Astrocyte of the hippocampus (primary cell): ENCODE measurements at regions not wholly inside any gene's neighbourhood (a gene's known extent, or its start where the extent isn't known, plus 50 kb on each side); places are given as distances from the start of the nearest gene placed in this dataset.

Source experiments
- DNase-seq: peaks from one replicate; pipeline ENCODE4 v3.0.0; 2011; ENCODE audit warnings: low read depth, low spot score

- no peak for DNase-seq
Observed at GRCh38 chr11:92789761-92790160, 179.7 kb upstream of the MTNR1B start.

DNA sequence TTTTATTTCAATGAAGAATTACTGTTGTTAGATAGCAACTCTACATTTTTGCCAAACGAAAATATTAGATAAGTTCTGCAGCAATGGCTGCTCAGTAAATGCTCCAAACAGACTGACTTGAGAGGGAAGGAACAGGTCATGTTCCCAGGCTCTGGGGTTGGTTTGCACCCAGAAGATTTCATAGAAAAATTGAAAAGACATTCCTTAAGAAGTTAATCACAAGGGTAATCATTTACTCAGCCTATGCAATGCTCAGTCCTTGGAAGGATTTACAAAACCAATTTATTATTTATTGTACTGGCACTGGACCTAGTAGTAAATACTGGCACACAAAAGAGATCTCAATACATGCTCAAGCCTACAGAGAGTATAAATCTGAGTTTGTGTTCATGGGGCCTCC lies 179.1 kb upstream of the MTNR1B start:
- DNase-seq: no peak

DNA sequence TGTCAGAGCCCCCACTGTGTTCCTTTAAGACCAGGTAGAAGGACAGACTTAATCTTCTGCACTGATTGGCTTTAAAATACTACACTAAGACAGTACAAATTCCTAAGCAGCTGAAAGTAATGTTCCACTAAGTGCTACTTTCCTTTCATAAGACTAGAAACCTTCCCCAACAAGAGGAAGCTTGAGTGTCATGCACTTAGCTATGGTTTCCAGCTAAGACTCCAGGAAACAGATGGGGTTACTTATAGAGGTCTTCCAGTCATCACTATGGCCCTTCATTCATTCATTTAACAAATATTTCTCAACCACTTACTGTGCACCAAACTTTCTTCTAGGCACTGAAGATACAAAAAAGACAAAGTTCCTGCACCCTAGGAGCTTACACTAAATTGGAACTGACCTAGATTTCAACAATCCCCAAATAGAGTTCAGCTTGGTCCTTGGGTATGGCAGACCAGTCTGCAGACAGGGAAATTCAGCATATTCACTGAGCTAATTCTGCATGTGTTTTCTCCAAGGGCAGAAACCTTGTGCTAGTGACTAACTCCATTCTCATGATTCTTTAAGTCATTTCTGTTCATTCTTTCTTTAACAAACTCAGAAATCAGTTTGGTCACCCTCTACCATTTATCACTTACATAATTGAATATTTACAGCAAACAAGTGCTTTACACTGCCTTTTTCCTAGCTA lies 178.4 kb upstream of the MTNR1B start:
- DNase-seq: no peak

GRCh38 chr11:92791886-92792285 lies 177.6 kb upstream of the MTNR1B start:
- no peak for DNase-seq

DNA sequence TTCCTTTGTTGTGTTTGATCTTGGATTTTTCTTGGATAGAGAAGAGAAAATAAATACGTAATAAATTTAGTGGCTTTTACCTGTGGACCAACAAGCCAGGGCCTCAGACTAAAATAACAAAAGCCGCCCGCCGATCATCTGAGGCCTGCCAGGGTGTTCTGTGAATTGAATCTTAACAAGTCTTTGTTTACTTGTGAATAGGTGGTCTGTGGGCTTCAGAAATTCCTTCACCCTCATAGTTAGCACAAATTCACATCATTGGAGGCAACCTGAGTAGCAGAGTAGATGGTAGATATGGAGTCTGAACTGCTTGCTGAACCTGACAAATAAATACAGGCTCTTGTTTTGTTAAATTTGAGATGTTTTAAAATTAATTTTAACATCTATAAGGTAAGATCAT lies 176.3 kb upstream of the MTNR1B start:
- DNase-seq: no peak

GRCh38 chr11:92794783-92795182 lies 174.7 kb upstream of the MTNR1B start:
- DNase-seq: no peak

DNA sequence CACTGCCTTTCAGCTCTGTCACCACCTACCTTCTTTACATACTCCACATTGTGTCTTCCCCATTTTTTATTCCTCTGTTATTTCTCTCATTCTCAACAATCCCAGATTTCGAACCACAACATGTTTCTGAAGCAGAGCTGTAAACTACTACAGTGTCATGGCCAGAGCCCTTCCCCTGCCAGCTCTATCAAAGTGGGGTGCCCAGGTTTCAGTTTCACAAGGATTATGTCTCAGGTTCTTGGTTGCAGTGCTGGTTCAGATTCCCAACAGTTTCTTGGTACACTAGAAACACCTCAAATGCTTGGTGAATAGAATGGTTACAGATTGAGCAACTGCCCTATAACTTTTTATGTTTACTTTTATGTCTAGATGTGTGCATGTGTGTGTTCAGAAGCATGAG lies 172.7 kb upstream of the MTNR1B start:
- no peak for DNase-seq

DNA sequence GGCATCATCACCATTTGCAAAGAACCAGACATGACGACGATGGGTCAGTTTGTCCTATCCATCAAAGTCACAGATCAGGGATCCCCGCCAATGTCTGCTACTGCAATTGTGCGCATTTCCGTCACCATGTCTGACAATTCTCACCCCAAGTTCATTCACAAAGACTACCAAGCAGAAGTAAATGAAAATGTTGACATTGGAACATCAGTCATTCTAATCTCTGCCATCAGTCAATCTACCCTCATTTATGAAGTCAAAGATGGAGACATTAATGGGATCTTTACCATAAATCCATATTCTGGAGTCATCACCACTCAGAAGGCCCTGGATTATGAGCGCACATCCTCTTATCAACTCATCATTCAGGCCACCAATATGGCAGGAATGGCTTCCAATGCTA lies 171.6 kb upstream of the MTNR1B start:
- no peak for DNase-seq

DNA sequence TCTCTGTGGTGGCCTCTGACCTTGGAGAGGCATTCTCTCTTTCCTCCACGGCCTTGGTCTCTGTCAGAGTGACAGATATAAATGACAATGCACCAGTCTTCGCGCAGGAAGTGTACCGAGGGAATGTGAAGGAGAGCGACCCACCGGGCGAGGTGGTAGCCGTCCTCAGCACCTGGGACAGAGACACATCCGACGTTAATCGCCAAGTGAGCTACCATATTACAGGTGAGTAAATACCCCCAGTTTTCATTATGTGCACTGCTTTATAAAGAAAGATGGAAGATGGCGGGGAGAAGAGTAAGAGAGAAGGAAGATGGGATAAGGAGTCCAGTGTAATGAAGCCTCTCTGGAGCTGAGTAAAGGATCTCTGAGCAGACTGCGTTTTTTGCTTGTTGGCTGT lies 167.8 kb upstream of the MTNR1B start:
- no peak for DNase-seq

DNA sequence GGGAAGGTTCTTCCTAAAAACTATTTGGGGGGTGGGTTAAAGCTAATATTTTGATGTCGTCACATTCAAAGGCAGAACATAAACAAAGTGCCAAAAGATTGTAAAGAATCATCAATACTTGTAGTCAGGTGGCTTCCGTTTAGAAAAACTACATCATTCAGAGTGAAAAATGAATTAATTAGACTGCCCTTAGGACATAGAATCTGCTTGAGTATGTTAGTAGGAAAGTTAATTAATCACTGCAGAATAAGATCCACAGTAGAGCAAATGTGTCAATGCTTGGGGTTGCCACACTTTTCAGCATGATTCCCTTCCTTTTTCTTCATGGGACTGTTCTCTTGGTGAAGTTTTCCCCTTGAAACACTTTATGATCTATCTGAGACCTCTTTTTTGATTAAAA lies 166.8 kb upstream of the MTNR1B start:
- no peak for DNase-seq

GRCh38 chr11:92803391-92803790 lies 166.1 kb upstream of the MTNR1B start:
- no peak for DNase-seq

DNA sequence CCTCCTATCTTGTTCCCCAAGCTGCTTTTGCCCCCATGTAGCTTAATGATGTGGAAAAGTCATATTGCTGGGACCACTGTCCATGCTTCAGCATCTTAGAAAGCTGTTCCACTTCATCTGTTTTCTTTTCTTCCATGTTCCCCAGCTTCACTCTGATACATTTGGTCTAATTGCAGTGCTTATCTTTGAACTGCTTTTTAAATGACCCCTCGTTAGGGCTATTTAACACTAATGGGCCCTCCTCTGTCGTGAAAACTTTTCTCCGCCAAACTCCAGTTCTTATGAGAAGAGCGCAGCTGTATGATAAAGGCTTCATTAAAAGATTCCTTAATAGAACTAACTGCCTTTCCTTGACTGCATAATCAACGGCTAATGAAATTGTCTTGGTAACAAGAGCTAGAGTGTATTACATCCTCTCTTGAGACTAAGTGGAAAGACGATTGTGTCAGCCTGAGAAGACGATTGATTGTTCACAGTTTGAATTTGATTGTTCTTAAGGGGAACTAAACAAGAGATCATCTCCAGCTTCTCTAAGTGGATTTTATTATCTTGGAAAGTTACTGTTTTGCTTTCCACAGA lies 165.0 kb upstream of the MTNR1B start:
- no peak for DNase-seq

DNA sequence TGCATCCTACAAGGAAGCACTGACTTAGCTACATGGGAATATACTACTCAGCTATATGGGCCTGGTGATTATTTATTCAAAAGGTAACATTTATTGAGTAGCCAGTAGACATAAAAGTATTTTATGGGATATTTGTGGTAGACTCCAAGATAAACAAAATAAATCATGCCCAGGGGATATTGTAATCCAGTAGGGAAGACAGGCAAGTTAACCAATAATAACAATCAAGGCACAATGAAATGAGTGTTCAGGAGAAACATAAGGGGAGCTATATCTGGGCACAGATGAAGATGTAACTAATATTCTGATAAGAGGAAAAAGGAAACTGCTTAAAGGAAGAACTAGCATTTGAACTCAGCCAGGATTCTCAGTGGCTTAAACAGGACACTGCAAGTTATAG lies 161.4 kb upstream of the MTNR1B start:
- DNase-seq: no peak

- DNase-seq: no peak
Observed at GRCh38 chr11:92810423-92811064, 158.9 kb upstream of the MTNR1B start.

DNA sequence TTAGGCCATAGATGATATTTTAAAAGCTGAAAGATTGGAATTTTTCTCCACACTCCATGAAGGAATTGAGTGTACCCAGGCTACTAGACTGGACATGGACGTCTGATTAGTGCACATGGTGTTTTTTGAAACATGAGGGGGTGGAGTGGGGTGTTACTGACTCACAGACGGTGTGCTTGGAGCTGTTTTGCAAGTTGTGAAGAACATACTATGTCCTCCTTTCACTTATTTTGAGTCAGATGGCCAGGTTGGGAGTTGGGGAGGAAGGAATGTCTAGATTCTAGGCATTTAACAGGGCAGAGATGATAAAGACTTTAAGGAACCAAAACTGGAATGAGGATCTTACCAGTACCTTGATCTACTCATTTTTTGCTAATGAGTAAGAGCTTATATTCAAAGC lies 158.1 kb upstream of the MTNR1B start:
- DNase-seq: peak; percentile 13

DNA sequence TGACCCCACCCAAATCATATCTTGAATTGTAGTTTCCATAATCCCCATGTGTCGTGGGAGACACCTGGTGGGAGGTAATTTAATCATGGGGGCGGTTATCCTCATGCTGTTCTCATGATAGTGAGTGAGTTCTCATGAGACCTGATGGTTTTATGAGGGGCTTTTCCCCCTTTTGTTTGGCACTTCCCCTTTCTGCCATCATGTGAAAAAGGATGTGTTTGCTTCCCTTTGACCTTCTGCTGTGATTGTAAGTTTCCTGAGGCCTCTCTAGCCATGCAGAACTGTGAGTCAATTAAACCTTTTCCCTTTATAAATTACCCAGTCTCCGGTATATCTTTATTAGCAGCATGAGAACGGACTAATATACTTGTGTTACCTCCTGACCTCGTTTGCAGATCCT lies 156.6 kb upstream of the MTNR1B start:
- DNase-seq: no peak

DNA sequence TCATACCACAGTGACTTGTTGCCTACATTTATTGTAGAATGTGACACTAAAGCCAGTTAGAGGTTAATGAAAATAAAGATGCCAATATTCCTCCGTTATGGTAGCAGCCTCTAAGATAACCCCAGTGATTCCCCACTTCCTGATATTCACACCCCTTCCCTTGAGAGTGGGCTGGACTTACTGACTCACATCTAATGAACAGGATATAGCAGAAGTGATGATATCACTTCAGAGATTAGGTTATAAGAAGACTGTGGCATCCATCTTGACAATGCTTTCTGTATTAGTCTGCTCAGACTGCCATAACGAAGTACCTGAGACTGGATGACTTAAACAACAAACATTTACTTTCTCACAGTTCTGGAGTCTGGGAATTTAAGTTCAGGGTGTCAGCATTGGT lies 149.6 kb upstream of the MTNR1B start:
- DNase-seq: no peak

- no peak for DNase-seq
Observed at GRCh38 chr11:92820860-92821259, 148.6 kb upstream of the MTNR1B start.

DNA sequence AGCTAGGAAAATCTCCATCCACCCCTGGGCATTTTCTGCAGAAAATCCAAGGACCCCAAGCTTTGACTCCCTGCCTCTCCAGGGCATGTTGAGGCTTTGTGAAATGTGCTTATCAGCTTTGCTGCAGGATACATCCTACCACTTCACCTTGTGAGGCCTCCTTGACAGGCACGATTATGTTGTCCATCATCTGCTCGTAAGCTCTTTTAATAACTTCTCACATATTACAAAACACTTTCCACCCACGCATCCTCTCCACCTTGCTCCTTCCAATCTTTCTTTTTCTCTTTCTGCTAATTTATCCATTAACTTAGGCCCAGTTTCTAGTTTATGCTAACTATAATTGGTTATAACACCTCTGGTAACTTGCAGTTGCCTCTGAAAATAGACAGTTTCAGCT lies 147.0 kb upstream of the MTNR1B start:
- DNase-seq: no peak

GRCh38 chr11:92826136-92826535 lies 143.3 kb upstream of the MTNR1B start:
- DNase-seq: peak; percentile 61

- no peak for DNase-seq
Observed at GRCh38 chr11:92826603-92827002, 142.8 kb upstream of the MTNR1B start.

GRCh38 chr11:92827132-92827531 lies 142.3 kb upstream of the MTNR1B start:
- DNase-seq: peak; percentile 72

- DNase-seq: no peak
Observed at GRCh38 chr11:92828556-92828955, 140.9 kb upstream of the MTNR1B start.
